ENCODE measurements at regions not wholly inside any gene's neighbourhood (a gene's known extent, or its start where the extent isn't known, plus 50 kb on each side); places are given as distances from the start of the nearest gene placed in this dataset.

- TF ChIP-seq JUND (IDR thresholded peaks at IDR 0.05) (no peak), POLR2AphosphoS5 (IDR thresholded peaks at IDR 0.05; ENCODE audit: low read depth, low read length) (no peak)
These were observed 1071.4 kb downstream of the JRKL start for GRCh38 chr11:97461044-97461880.

Measured in SK-N-SH (cell line).